ENCODE measurements at regions not wholly inside any gene's neighbourhood (a gene's known extent, or its start where the extent isn't known, plus 50 kb on each side); places are given as distances from the start of the nearest gene placed in this dataset.

- DNase-seq (ENCODE audit: low read depth), result no peak
- H3K36me3 ChIP-seq (ENCODE audit: control insufficient read depth, insufficient read depth, low read length), result no peaks in the 10 kb centered on the region
- ChIA-PET POLR2A (no interaction called here), CTCF (no interaction called here)
- no peak overlapping the region for H3K4me3 ChIP-seq (ENCODE audit: low read depth, low read length)
- H3K27me3 ChIP-seq (ENCODE audit: control insufficient read depth, insufficient read depth, low read length), result no peaks in the 10 kb centered on the region
- TF ChIP-seq, protein P1, sequence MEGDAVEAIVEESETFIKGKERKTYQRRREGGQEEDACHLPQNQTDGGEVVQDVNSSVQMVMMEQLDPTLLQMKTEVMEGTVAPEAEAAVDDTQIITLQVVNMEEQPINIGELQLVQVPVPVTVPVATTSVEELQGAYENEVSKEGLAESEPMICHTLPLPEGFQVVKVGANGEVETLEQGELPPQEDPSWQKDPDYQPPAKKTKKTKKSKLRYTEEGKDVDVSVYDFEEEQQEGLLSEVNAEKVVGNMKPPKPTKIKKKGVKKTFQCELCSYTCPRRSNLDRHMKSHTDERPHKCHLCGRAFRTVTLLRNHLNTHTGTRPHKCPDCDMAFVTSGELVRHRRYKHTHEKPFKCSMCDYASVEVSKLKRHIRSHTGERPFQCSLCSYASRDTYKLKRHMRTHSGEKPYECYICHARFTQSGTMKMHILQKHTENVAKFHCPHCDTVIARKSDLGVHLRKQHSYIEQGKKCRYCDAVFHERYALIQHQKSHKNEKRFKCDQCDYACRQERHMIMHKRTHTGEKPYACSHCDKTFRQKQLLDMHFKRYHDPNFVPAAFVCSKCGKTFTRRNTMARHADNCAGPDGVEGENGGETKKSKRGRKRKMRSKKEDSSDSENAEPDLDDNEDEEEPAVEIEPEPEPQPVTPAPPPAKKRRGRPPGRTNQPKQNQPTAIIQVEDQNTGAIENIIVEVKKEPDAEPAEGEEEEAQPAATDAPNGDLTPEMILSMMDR (IDR thresholded peaks at IDR 0.05; ENCODE audit: insufficient read depth, low read depth, low read length), result no peak
Measured at GRCh38 chr1:232279909-232280400, 350.0 kb downstream of the SIPA1L2 start.

DNA sequence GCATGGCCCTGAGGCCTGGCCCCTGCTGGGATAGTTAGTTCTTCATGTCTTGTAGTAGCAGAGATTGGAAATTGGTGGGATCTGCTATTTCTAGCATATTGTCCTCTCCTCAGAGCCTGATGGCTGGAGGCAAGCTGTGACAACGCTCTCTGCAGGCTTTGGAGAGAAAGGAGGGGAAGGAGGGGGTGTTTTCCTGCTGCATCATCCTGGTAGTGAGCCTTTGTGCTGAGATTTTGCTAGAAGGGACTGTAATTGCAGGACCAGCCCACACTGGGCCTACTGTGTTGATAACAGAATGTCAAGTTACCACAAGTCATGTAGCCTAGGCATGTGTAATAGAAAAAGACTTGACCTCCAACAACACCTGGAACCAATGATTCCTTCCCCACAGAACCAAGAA is 351.0 kb downstream of the SIPA1L2 start:
- Histone ChIP-seq H3K27me3 (ENCODE audit: control insufficient read depth, insufficient read depth, low read length) (no peaks in the 10 kb centered on the region), H3K4me3 (ENCODE audit: low read depth, low read length) (no peak overlapping the region), H3K36me3 (ENCODE audit: control insufficient read depth, insufficient read depth, low read length) (no peaks in the 10 kb centered on the region)
- TF ChIP-seq, protein P1 (IDR thresholded peaks at IDR 0.05; ENCODE audit: insufficient read depth, low read depth, low read length), result no peak
- CTCF ChIA-PET, result no interaction called here
- DNase-seq (ENCODE audit: low read depth), result no peak
- POLR2A ChIA-PET, result no interaction called here

GRCh38 chr1:232276651-232277050 is 353.3 kb downstream of the SIPA1L2 start:
- TF ChIP-seq, protein P1 (IDR thresholded peaks at IDR 0.05; ENCODE audit: insufficient read depth, low read depth, low read length), result no peak
- ChIA-PET CTCF (no interaction called here), POLR2A (no interaction called here)
- Histone ChIP-seq H3K4me3 (ENCODE audit: low read depth, low read length) (no peak overlapping the region), H3K27me3 (ENCODE audit: control insufficient read depth, insufficient read depth, low read length) (no peaks in the 10 kb centered on the region), H3K36me3 (ENCODE audit: control insufficient read depth, insufficient read depth, low read length) (no peaks in the 10 kb centered on the region)
- DNase-seq (ENCODE audit: low read depth), result no peak

DNA sequence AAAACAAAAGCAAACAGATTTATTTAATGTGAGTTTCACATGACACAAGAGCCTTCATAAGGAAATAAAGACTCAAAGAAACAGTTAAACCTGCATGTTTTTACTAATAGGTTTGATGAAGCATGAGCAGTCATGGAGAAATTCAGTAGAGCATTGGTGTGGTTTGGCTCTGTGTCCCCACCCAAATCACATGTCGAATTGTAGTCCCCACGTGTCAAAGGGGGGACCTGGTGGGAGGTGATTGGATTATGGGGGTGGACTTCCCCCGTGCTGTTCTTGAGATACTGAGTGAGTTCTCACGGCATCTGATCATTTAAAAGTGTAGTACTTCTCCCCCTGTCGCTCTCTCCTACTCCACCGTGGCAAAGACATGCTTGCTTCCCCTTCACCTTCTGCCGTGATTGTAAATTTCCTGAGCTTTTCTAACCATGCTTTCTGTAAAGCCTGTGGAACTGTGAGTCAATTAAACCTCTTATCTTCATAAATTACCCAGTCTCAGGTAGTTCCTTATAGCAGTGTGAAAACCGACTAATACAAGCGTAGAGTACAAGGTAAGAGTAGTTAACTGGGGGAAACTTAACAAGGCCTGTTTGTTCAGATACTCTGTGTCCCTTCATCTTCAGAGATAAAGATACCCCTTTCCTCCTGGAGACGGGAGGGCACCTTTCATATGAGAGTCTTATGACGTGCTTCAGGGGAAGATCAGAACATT is 354.8 kb downstream of the SIPA1L2 start:
- ChIA-PET POLR2A (no interaction called here), CTCF (no interaction called here)
- TF ChIP-seq, protein P1 (IDR thresholded peaks at IDR 0.05; ENCODE audit: insufficient read depth, low read depth, low read length), result no peak

DNA sequence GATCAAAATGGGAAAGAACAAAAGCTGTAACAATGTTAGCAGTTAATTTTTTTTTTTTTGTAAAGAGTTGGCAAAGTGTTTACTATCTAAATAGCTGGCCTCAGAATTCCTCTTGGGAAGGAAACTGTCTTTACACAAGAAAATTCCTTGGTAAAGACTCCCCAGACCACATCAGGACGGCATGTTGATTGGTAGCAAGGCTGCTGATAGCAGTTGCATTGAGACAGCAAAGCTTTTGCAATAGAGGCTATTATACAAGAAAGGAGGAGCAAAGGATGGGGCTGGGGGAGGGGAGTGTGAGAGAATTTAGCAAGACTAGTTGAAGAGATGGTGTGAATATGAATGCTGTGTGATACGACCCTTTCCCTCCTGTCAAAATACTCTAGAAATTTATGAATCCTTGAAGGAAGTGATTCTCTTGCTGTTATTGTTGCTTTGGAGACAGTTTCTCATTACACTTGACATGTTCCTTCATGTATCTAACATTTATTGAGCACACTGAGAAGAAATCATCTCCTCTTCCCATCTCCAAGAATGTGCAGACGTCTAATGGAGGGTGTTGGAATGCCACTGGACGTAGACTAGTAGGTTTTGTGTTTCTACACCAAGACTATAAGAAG is 355.6 kb downstream of the SIPA1L2 start:
- no peaks in the 10 kb centered on the region for H3K27me3 ChIP-seq (ENCODE audit: control insufficient read depth, insufficient read depth, low read length)
- DNase-seq (ENCODE audit: low read depth), result no peak
- POLR2A ChIA-PET, result no interaction called here

More for the DNA sequence above, 354.8 kb downstream of the SIPA1L2 start:
- no peaks in the 10 kb centered on the region for H3K27me3 ChIP-seq (ENCODE audit: control insufficient read depth, insufficient read depth, low read length)
- no peak overlapping the region for H3K4me3 ChIP-seq (ENCODE audit: low read depth, low read length)
- no peaks in the 10 kb centered on the region for H3K36me3 ChIP-seq (ENCODE audit: control insufficient read depth, insufficient read depth, low read length)
- no peak for DNase-seq (ENCODE audit: low read depth)

More for the DNA sequence above, 355.6 kb downstream of the SIPA1L2 start:
- Histone ChIP-seq H3K4me3 (ENCODE audit: low read depth, low read length) (no peak overlapping the region), H3K36me3 (ENCODE audit: control insufficient read depth, insufficient read depth, low read length) (no peaks in the 10 kb centered on the region)
- CTCF ChIA-PET, result no interaction called here
- TF ChIP-seq, protein P1 (IDR thresholded peaks at IDR 0.05; ENCODE audit: insufficient read depth, low read depth, low read length), result no peak
